Brain microvascular endothelial cell (primary cell): ENCODE measurements at regions not wholly inside any gene's neighbourhood (a gene's known extent, or its start where the extent isn't known, plus 50 kb on each side); places are given as distances from the start of the nearest gene placed in this dataset.
"Not testable (repeated sequence)": the region's sequence is repeated elsewhere in the genome, so short reads cannot be mapped to it uniquely, and the experiment has no call there.

ENCODE experiments used
- DNase-seq: peaks from one replicate; pipeline ENCODE4 v3.0.0-alpha.2; 2020
- H3K27ac ChIP-seq: fragments of 250-450 bp; sonication (Bioruptor Pico); 2 replicates; pipeline ENCODE4 v1.5.1; 2020; ENCODE audit warnings: mild to moderate bottlenecking, moderate library complexity
- H3K27me3 ChIP-seq: fragments of 250-450 bp; sonication (Bioruptor Pico); replicated peaks from 2 replicates; pipeline ENCODE4 v1.5.1; 2020; ENCODE audit warnings: mild to moderate bottlenecking
- H3K36me3 ChIP-seq: fragments of 250-450 bp; sonication (Bioruptor Pico); replicated peaks from 2 replicates; pipeline ENCODE4 v1.5.1; 2020; ENCODE audit warnings: mild to moderate bottlenecking
- H3K4me3 ChIP-seq: 2 replicates; pipeline ENCODE4 v1.5.1; 2011; ENCODE audit warnings: low read depth, mild to moderate bottlenecking, control low read depth, low read length, moderate library complexity
- CTCF ChIP-seq: IDR thresholded peaks from 2 replicates; pipeline ENCODE4 v1.5.1; 2011; ENCODE audit warnings: low read depth, mild to moderate bottlenecking, moderate library complexity, low read length, control low read depth, inconsistent platforms; ENCODE audit errors: missing control alignments
- in situ Hi-C: cut with HindIII; loops from 2 replicates; pipeline ENCODE4 v1.10.0; 2017; ENCODE audit warnings: low sequenced_read_pairs, low pct_ligation_motif_present

GRCh38 chr1:200263203-200263602, 146.6 kb downstream of the ZNF281 start:
- H3K4me3 ChIP-seq, result no peak overlapping the region
- no peaks in the 10 kb centered on the region for H3K27me3 ChIP-seq
- TF ChIP-seq CTCF, result no peak
- H3K27ac ChIP-seq, result no peak overlapping the region
- no peaks in the 10 kb centered on the region for H3K36me3 ChIP-seq
- in situ Hi-C loops, result no loop called here
- no peak for DNase-seq

GRCh38 chr1:200262326-200262965, 147.4 kb downstream of the ZNF281 start:
- no peak for TF ChIP-seq CTCF
- no peak overlapping the region for H3K27ac ChIP-seq
- in situ Hi-C loops, result no loop called here
- H3K27me3 ChIP-seq, result no peaks in the 10 kb centered on the region
- no peaks in the 10 kb centered on the region for H3K36me3 ChIP-seq
- DNase-seq, result no peak
- no peak overlapping the region for H3K4me3 ChIP-seq

GRCh38 chr1:200260597-200261335, 149.1 kb downstream of the ZNF281 start:
- DNase-seq, result no peak
- in situ Hi-C loops, result no loop called here

DNA sequence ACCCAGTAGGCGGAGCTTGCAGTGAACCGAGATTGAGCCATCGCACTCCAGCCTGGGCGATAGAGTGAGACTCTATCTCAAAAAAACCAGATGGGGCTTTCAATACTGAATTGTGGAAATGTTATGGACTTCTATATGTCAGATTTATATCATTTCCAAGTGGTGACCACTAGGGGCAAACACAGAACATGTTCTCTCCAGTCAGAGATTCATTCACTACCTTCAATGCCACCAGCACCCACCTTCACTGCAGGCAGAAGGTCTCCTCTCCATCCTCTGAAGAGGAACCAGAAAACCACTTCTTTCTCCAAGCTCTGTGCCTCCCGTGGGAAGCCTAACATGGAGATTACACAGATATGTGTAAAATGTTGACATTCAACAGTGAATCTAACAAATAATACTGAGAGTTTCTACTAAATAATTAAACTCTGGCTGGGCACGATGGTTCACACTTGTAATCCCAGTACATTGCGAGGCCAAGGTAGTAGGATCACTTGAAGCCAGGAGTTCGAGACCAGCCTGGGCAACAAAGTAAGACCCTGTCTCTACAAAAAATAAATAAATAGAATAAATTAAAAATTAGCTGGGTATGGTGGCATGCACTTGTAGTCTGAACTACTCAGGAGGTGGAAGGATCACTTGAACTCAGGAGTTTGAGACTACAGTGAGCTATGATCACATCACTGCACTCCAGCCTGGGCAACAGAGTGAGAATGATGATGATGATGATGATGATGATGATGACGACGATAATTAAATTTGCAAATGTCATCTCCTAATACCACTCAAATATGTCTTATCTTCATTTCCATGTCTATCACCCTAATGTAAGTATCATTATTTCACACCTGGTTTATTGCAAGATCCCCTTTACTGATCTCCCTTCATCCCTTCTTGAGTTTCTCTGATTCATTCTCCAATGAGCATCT, 151.1 kb downstream of the ZNF281 start:
- peak; percentile 69 for TF ChIP-seq CTCF
- DNase-seq, result no peak
- H3K27me3 ChIP-seq, result no peaks in the 10 kb centered on the region
- no peak overlapping the region for H3K27ac ChIP-seq
- in situ Hi-C loops, result no loop called here
- H3K36me3 ChIP-seq, result no peaks in the 10 kb centered on the region
- H3K4me3 ChIP-seq, result no peak overlapping the region

More at GRCh38 chr1:200260597-200261335, 149.1 kb downstream of the ZNF281 start:
- H3K27me3 ChIP-seq, result no peaks in the 10 kb centered on the region
- no peak overlapping the region for H3K4me3 ChIP-seq
- H3K36me3 ChIP-seq, result no peaks in the 10 kb centered on the region
- TF ChIP-seq CTCF, result no peak
- H3K27ac ChIP-seq, result no peak overlapping the region

- Histone ChIP-seq H3K27me3 (no peaks in the 10 kb centered on the region), H3K36me3 (no peaks in the 10 kb centered on the region), H3K27ac (no peak overlapping the region), H3K4me3 (no peak overlapping the region)
- no peak for TF ChIP-seq CTCF
- DNase-seq, result no peak
- in situ Hi-C loops, result no loop called here
Observed at GRCh38 chr1:200257235-200257634, 152.6 kb downstream of the ZNF281 start.

DNA sequence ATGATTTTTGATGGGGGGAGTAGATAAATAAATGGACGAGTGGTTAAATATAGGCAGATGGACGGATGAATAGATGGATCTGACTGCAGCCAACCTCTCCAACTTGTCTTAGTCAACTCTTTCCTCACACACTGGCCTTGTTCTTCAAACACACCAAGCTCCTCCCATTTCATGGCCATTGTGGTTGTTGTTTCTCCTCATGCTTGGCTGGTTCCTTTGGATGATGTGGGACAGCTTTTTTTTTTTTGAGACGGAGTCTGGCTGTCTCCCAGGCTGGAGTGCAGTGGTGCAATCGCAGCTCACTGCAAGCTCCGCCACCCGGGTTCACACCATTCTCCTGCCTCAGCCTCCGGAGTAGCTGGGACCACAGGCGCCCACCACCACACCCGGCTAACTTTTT, 155.2 kb downstream of the ZNF281 start:
- H3K27me3 ChIP-seq, H3K36me3 ChIP-seq, DNase-seq, H3K27ac ChIP-seq, H3K4me3 ChIP-seq, in situ Hi-C loops: not testable (repeated sequence)
